WERI-Rb-1 (cell line): ENCODE measurements at regions not wholly inside any gene's neighbourhood (a gene's known extent, or its start where the extent isn't known, plus 50 kb on each side); places are given as distances from the start of the nearest gene placed in this dataset.

ENCODE experiments used
- DNase-seq: peaks from one replicate; pipeline ENCODE4 v3.0.0-alpha.2; 2020
- H3K27ac ChIP-seq: fragments of 250-450 bp; sonication (Bioruptor Pico); 2 replicates; pipeline ENCODE4 v1.5.1; 2020; ENCODE audit warnings: mild to moderate bottlenecking, moderate library complexity
- H3K27me3 ChIP-seq: fragments of 250-450 bp; sonication (Bioruptor Pico); 2 replicates; pipeline ENCODE4 v1.5.1; 2021; ENCODE audit warnings: mild to moderate bottlenecking, low read depth, moderate library complexity; ENCODE audit not compliant: insufficient read depth, severe bottlenecking
- H3K36me3 ChIP-seq: fragments of 250-450 bp; sonication (Bioruptor Pico); 2 replicates; pipeline ENCODE4 v1.5.1; 2020; ENCODE audit warnings: mild to moderate bottlenecking, moderate library complexity
- H3K4me3 ChIP-seq: 2 replicates; pipeline ENCODE4 v1.5.1; 2011; ENCODE audit warnings: low read depth, mild to moderate bottlenecking, control low read depth, low read length
- H3K9me3 ChIP-seq: fragments of 250-450 bp; sonication (Bioruptor Pico); 2 replicates; pipeline ENCODE4 v1.5.1; 2021; ENCODE audit warnings: mild to moderate bottlenecking, moderate library complexity; ENCODE audit not compliant: severe bottlenecking
- TF ChIP-seq, protein P1 (sequence below): IDR thresholded peaks from 2 replicates; pipeline ENCODE4 v1.5.1; 2011; ENCODE audit warnings: low read depth, mild to moderate bottlenecking, control low read depth, inconsistent platforms, low read length

DNA sequence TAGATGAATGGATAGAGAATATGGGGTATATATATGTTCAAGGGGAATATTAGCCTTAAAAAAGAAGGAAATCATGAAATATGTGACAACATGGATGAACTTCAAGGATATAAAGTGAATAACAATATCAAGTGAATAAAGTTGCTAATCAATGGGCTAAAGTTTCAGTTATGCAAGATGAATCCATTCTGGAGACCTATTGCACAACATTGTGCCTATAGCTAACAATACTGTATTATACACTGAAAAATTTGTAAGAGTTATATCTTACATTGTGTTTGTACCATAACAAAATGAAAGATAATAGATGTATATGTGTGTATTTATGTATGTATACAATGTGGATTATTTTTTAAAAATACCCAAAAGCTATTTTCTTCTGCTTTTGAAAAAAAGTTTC lies 96.3 kb upstream of the DPYD start:
- DNase-seq, result no peak
- TF ChIP-seq, protein P1, sequence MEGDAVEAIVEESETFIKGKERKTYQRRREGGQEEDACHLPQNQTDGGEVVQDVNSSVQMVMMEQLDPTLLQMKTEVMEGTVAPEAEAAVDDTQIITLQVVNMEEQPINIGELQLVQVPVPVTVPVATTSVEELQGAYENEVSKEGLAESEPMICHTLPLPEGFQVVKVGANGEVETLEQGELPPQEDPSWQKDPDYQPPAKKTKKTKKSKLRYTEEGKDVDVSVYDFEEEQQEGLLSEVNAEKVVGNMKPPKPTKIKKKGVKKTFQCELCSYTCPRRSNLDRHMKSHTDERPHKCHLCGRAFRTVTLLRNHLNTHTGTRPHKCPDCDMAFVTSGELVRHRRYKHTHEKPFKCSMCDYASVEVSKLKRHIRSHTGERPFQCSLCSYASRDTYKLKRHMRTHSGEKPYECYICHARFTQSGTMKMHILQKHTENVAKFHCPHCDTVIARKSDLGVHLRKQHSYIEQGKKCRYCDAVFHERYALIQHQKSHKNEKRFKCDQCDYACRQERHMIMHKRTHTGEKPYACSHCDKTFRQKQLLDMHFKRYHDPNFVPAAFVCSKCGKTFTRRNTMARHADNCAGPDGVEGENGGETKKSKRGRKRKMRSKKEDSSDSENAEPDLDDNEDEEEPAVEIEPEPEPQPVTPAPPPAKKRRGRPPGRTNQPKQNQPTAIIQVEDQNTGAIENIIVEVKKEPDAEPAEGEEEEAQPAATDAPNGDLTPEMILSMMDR, result no peak
- no peak overlapping the region for H3K27ac ChIP-seq
- H3K4me3 ChIP-seq, result no peak overlapping the region
- H3K36me3 ChIP-seq, result no peaks in the 10 kb centered on the region
- H3K27me3 ChIP-seq, result no peaks in the 10 kb centered on the region
- H3K9me3 ChIP-seq, result no peaks in the 10 kb centered on the region

DNA sequence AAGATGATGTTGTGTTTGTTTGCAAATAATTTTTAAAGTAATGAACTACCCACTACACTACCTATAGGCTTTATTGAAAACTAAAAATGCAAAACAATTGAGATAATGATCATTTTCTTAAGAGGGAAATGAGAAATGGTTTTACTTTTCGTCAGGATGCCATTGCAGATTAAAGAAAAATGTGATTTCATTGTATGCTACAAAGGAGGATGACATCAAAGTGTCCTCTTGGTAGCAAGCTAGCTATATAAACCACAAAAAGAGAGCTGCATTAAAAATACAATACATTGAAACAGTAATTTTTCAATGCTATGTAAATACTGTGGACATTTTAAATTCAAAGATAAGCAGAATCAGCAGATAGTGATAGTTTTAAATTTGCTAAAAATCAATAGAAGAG lies 87.5 kb upstream of the DPYD start:
- H3K27me3 ChIP-seq, result no peaks in the 10 kb centered on the region
- no peak for DNase-seq
- H3K27ac ChIP-seq, result no peak overlapping the region
- H3K36me3 ChIP-seq, result no peaks in the 10 kb centered on the region
- H3K4me3 ChIP-seq, result no peak overlapping the region
- no peaks in the 10 kb centered on the region for H3K9me3 ChIP-seq
- TF ChIP-seq, protein P1, result no peak

DNA sequence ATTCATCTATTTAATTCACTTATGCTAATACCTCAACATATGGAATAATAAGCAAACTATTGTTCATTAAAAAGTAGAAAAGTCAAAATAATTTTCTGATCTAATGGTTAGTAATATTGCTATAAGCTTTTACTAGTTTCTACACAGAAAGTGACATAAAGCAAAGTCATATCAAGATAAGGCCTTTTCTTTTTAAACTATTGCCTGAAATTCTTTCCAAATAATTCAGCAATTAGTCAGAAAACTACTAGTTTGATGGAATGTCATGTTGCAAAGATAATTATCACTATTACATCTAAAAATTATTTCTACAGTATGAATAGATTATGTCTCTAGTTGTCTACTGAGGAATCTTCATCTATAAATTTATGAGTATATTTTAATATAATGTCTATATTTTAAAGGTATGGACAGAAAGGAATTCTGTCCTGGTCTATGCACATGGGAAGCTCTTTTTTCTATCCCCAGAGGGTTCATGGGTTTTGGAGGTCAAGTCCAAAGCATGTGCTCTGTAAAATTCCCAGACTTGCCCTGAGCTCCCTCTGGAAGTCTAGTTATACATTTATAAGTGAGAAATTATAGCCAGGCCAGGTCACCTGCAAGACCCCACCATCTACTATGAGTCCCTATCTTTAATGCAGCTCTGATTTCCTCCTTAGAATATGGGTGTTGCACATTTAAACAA lies 84.6 kb upstream of the DPYD start:
- no peak for DNase-seq
- TF ChIP-seq, protein P1, result no peak
- Histone ChIP-seq H3K27ac (no peak overlapping the region), H3K9me3 (no peaks in the 10 kb centered on the region), H3K36me3 (no peaks in the 10 kb centered on the region), H3K4me3 (no peak overlapping the region), H3K27me3 (no peaks in the 10 kb centered on the region)

DNA sequence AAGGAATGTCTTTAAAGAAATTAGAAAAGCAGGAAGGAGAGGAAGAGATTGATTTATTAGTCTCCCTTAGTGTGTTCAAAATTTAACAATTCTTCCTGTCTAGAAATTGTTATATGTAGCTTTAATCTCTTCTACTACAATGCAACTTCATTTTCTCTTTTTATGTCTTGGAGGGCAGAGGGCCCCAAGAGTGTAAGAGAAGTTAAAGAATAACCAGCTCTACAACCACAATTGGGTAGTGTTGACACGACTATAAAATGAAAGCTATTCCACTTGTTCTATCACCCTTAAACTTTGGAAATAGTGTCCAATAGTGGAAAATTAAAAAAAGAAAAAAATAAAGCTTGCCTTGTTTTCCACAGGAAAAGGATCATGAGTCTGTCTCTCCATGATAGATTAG lies 82.6 kb upstream of the DPYD start:
- H3K27ac ChIP-seq, result no peak overlapping the region
- H3K27me3 ChIP-seq, result no peaks in the 10 kb centered on the region
- no peaks in the 10 kb centered on the region for H3K36me3 ChIP-seq
- TF ChIP-seq, protein P1, result no peak
- no peak for DNase-seq
- H3K4me3 ChIP-seq, result no peak overlapping the region
- H3K9me3 ChIP-seq, result no peaks in the 10 kb centered on the region

DNA sequence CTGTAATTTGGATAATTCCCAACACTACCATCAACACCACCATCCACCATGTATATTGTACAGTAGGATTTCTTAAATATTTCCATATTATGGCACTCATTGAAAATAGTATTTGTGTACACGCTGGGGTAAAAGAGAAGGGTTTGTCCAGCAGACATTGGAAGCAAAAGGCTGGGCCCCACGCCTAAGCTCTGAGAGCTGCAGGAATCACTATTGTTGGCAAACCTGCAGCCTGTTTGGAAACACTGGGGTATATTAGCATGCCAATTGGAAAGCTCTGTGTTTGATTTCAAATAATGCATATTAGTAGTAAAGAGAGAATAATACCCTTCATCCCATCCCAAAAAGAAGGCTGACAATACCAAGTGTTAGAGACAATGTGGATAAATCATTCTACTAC lies 81.5 kb upstream of the DPYD start:
- TF ChIP-seq, protein P1, result no peak
- Histone ChIP-seq H3K27ac (no peak overlapping the region), H3K27me3 (no peaks in the 10 kb centered on the region), H3K4me3 (no peak overlapping the region), H3K9me3 (no peaks in the 10 kb centered on the region), H3K36me3 (no peaks in the 10 kb centered on the region)
- no peak for DNase-seq

DNA sequence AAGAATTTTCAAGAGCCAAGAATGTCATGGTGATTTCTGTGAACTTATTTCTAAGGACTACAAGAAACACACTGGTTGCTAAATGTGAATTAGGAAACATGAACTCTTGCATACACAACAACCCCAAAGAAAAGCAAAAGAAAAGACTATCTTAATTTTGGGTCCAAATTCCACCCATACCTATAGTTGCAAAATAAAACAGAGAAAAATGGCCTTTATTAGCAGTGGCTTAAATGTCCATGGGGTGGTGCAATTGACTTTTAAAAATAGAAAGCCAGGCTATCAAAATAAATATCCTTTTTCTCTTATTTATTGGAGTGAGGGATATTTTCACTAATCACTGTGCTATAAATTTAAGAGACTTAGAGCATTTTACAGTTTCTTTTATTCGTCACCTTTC lies 80.9 kb upstream of the DPYD start:
- TF ChIP-seq, protein P1, result no peak
- Histone ChIP-seq H3K9me3 (no peaks in the 10 kb centered on the region), H3K27ac (no peak overlapping the region), H3K4me3 (no peak overlapping the region), H3K27me3 (no peaks in the 10 kb centered on the region), H3K36me3 (no peaks in the 10 kb centered on the region)
- DNase-seq, result no peak
